Heart left ventricle (tissue), 16 donors: ENCODE measurements at regions not wholly inside any gene's neighbourhood (a gene's known extent, or its start where the extent isn't known, plus 50 kb on each side); places are given as distances from the start of the nearest gene placed in this dataset.
A peak's percentile ranks its signal among the peaks of the same experiment; 100 is the strongest.

Experiments used
- ATAC-seq, 4 donors: fragments of 200-7000 bp; cut with Tn5 transposase; one replicate each; pipeline ENCODE4 v1.9.1; 2020 to 2022; ENCODE audit warnings: moderate library complexity in 4 of 4, mild to moderate bottlenecking in 3 of 4, moderate number of reproducible peaks in 1 of 4
- DNase-seq, 5 donors: peaks; one replicate each; pipeline ENCODE4 v3.0.0-alpha.2; 2020
- H3K27ac ChIP-seq, 12 donors: fragments of 200-600 bp; sonication (generic) in 4 of 12; one replicate each; pipeline versions ENCODE4 v1.5.0 to v1.8.0; 2016 to 2022; ENCODE audit warnings: mild to moderate bottlenecking in 2 of 12
- H3K27me3 ChIP-seq, 9 donors: fragments of 200-600 bp; sonication (generic) in 2 of 9; one replicate each; pipeline versions ENCODE4 v1.5.1 to v1.8.0; 2016 to 2022; ENCODE audit warnings: mild to moderate bottlenecking in 3 of 9
- H3K36me3 ChIP-seq, 9 donors: fragments of 200-600 bp; sonication (generic) in 2 of 9; one replicate each; pipeline versions ENCODE4 v1.5.0 to v1.8.0; 2018 to 2022; ENCODE audit warnings: mild to moderate bottlenecking in 2 of 9
- H3K4me1 ChIP-seq, 12 donors: fragments of 200-600 bp; sonication (generic) in 4 of 12; one replicate each; pipeline versions ENCODE4 v1.5.0 to v1.8.0; 2016 to 2022; ENCODE audit warnings: mild to moderate bottlenecking in 3 of 12
- H3K4me3 ChIP-seq, 12 donors: fragments of 200-600 bp; sonication (generic) in 4 of 12; one replicate each; pipeline versions ENCODE4 v1.5.0 to v1.8.0; 2017 to 2022; ENCODE audit warnings: mild to moderate bottlenecking in 9 of 12, moderate library complexity in 4 of 12
- H3K9me3 ChIP-seq, 12 donors: fragments of 200-600 bp; sonication (generic) in 4 of 12; one replicate each; pipeline versions ENCODE4 v1.5.0 to v1.8.0; 2016 to 2022; ENCODE audit warnings: mild to moderate bottlenecking in 1 of 12
- POLR2A ChIP-seq, 2 donors: fragments of 450-650 bp; IDR thresholded peaks; one replicate each; pipeline ENCODE4 v1.6.1; 2017; ENCODE audit warnings: antibody characterized with exemption in 2 of 2, mild to moderate bottlenecking in 2 of 2, moderate library complexity in 2 of 2
- WGBS, 4 donors: extraction: QIAGEN DNeasy Blood & Tissue Kit in 2 of 4; methylation state at CpG; one replicate each; pipeline versions ENCODE4 v1.1.5 to v1.1.7; 2013 to 2018; 5-methylcytosine and 5-hydroxymethylcytosine counted together
- intact Hi-C, 10 donors: fragments of 100-400 bp; cut with DNase I; formaldehyde crosslinking; loops; one replicate each; pipeline versions ENCODE4 v1.11.1 to v1.14.2; 2022
- TF ChIP-seq, protein P1 (sequence below), 12 donors: fragments of 200-600 bp; sonication (generic) in 4 of 12; IDR thresholded peaks; one replicate each; pipeline versions ENCODE4 v1.5.0 to v1.8.0; 2018 to 2022; ENCODE audit warnings: antibody characterized with exemption in 12 of 12, mild to moderate bottlenecking in 5 of 12
- donor health status: ischemic (EF 13 %, LVEDD 7.1; RV severe dilation, severe dysfunction).
- donor health status: healthy with polysubstance abuse.
- donor health status: DM: no; HTN: yes; CAD: no.
- donor health status: DM: no; HTN: no; CAD: no.
- donor health status: ischemic (EF 25% LVEDD 6.9; RV normal size, moderate dysfunction).
- donor health status: ischemic (EF 25% LVEDD 5.7; RV mildly dilated, moderate dysfunction).
- donor health status: healthy.
- donor health status: DM: yes; HTN: yes; CAD: no.
- donor health status: ischemic (EF 35%, LVEDD 5.7; RV mildly dilated, moderate dysfunction).
- donor health status: nonischemic (EF 11% LVEDD 7.7; RV severe dilation, severe dysfunction).
- donor health status: DM: yes; HTN: yes; CAD: no.
- donor health status: PGD.
- donor health status: ischemic (EF 29% LVEDD 5.4; RV normal size, mild dysfunction).
- donor health status: nonischemic (EF 23%, LVEDD 6.1; RV moderate dilation, normal function).

DNA sequence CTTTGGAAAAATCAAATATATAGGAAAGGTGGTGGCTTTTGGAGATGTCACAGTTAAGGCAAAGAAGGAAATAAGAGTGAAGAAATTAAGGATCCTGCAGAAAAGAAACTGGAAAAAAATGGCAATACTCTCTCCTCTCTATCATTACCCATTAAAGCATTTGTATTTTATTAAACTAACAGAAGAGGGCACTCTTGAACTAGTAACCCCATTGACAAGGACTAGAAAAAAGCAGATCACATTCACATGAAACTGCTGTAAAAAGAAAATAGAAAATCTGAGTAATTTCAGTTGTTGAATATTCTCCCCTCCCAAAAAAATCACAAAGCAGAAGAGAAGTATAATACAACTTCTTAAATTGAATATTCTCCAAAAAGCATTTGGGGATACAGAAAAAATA, 104.1 kb upstream of the SLC35B3 start:
- Histone ChIP-seq H3K4me3 (no peak overlapping the region), H3K27me3 (no peaks in the 10 kb centered on the region), H3K36me3 (no peaks in the 10 kb centered on the region), H3K9me3 (peaks cover 0 to 29% (median 4%) of the 10 kb centered on the region in 12 donors), H3K4me1 (no peaks in the 10 kb centered on the region), H3K27ac (no peak overlapping the region)
- TF ChIP-seq, protein P1, sequence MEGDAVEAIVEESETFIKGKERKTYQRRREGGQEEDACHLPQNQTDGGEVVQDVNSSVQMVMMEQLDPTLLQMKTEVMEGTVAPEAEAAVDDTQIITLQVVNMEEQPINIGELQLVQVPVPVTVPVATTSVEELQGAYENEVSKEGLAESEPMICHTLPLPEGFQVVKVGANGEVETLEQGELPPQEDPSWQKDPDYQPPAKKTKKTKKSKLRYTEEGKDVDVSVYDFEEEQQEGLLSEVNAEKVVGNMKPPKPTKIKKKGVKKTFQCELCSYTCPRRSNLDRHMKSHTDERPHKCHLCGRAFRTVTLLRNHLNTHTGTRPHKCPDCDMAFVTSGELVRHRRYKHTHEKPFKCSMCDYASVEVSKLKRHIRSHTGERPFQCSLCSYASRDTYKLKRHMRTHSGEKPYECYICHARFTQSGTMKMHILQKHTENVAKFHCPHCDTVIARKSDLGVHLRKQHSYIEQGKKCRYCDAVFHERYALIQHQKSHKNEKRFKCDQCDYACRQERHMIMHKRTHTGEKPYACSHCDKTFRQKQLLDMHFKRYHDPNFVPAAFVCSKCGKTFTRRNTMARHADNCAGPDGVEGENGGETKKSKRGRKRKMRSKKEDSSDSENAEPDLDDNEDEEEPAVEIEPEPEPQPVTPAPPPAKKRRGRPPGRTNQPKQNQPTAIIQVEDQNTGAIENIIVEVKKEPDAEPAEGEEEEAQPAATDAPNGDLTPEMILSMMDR (IDR thresholded peaks at IDR 0.05): peak in 2 of 12 donors; percentile 23 to 28
- TF ChIP-seq POLR2A (IDR thresholded peaks at IDR 0.05): no peak
- no peak for DNase-seq
- no peak for ATAC-seq
- intact Hi-C loops: no loop called here

DNA sequence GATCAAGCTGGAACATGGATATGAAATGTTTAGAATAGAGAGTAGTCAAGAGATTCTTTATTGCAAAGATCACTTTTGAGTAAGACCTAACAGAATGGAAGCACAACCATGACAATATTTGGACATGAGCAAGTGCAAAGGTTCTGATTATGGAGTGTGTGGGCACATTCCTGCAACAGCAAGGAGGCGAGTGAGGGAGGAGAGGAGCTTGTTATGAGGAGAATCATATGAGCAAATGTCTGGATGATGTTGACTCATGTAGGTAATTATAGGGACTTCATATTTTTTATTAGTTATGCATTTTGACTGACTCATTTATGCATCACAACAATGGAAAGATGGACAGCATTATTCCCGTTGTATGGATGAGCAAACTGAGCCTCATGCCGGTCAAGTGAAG, 100.8 kb upstream of the SLC35B3 start:
- no peaks in the 10 kb centered on the region for H3K4me1 ChIP-seq
- 53 to 87% (median 78%) methylated on average over 3 of the region's 3 CpGs for WGBS, 4 donors
- no peak overlapping the region for H3K4me3 ChIP-seq
- no peaks in the 10 kb centered on the region for H3K27me3 ChIP-seq
- no peak for DNase-seq
- no peak for ATAC-seq
- no peak overlapping the region for H3K27ac ChIP-seq
- intact Hi-C loops: no loop called here
- H3K36me3 ChIP-seq: no peaks in the 10 kb centered on the region
- H3K9me3 ChIP-seq: peaks cover 0 to 32% (median 4%) of the 10 kb centered on the region in 12 donors
- TF ChIP-seq, protein P1 (IDR thresholded peaks at IDR 0.05): no peak
- no peak for TF ChIP-seq POLR2A (IDR thresholded peaks at IDR 0.05)

DNA sequence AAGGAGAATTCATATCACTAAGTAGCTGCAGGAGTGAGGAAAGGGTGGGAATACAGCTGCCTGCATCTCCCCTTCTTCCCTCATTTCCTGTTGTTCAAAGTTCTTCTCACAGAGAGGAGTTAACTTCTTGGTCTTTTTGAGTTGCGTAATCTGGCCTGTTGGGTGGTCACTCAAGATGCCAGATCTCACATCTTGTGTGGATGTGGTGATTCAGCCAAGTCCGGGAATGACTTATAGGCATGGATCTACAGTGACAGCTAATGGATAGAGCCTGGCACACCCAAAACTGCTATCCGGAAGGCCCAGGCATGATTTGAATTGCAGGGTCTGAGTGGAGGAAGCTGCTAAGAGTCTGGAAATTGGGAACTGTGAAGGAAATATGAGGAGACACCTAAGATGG, 100.2 kb upstream of the SLC35B3 start:
- TF ChIP-seq, protein P1 (IDR thresholded peaks at IDR 0.05): no peak
- TF ChIP-seq POLR2A (IDR thresholded peaks at IDR 0.05): no peak
- Histone ChIP-seq H3K4me3 (no peak overlapping the region), H3K9me3 (peaks cover 0 to 26% (median 3%) of the 10 kb centered on the region in 12 donors), H3K36me3 (no peaks in the 10 kb centered on the region), H3K4me1 (no peaks in the 10 kb centered on the region), H3K27me3 (no peaks in the 10 kb centered on the region), H3K27ac (no peak overlapping the region)
- DNase-seq (no peak), ATAC-seq (no peak)
- intact Hi-C loops: no loop called here
- WGBS, 4 donors: 64 to 80% (median 72%) methylated on average over 3 of the region's 3 CpGs

DNA sequence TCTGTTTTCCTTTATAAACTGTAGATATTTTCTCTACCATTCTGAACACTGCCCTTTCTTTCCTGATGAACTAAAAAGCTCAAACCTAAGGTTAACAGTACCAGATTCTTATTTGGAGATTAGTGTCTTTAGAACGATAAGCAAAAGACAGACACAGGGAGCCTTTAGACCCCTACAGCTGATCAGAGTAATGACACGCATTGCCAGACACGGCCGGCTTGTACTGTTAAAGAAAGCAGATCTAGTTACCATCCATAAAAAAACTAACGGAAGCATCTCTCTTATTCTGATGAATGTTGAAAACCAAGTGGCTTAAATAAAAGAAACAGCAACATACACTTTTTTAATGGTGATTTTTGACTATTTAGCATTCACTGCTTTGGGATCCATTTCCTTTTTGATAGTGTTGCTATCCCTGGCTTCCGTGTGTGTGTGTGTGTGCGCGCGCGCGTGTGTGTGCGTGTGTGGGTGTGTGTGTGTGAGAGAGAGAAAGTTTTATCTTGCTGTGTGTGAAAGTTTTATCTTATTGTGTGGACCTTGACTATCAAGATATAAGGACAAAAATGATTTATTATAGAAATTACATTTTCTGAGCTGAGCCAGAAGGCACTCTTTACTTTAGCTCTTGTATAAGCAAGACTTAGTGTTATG, 95.6 kb upstream of the SLC35B3 start:
- intact Hi-C loops: no loop called here
- Histone ChIP-seq H3K4me1 (peaks cover 0 to 7% (median 0%) of the 10 kb centered on the region in 12 donors), H3K27ac (no peak overlapping the region), H3K4me3 (peak overlapping the region in 4 of 12 donors; percentile 11 to 41 (median 22)), H3K36me3 (no peaks in the 10 kb centered on the region), H3K9me3 (peaks cover 0 to 10% (median 0%) of the 10 kb centered on the region in 12 donors), H3K27me3 (no peaks in the 10 kb centered on the region)
- TF ChIP-seq, protein P1 (IDR thresholded peaks at IDR 0.05): no peak
- TF ChIP-seq POLR2A (IDR thresholded peaks at IDR 0.05): no peak
- 57 to 71% (median 63%) methylated on average over 12 of the region's 12 CpGs for WGBS, 4 donors
- DNase-seq (no peak), ATAC-seq (no peak)
